H1 (cell line): ENCODE measurements at regions not wholly inside any gene's neighbourhood (a gene's known extent, or its start where the extent isn't known, plus 50 kb on each side); places are given as distances from the start of the nearest gene placed in this dataset.

ENCODE experiments used
- CTCF ChIA-PET: fragments of 300-600 bp; sonication (Branson Sonifier 250); formaldehyde crosslinking; loops from one replicate; lab custom pipeline; 2021; ENCODE audit not compliant: partially characterized antibody; lab: Charles Lee
- POLR2A ChIA-PET: fragments of 300-600 bp; sonication (Branson Sonifier 250); formaldehyde crosslinking; loops from one replicate; lab custom pipeline; 2021; ENCODE audit warnings: inconsistent platforms; ENCODE audit not compliant: partially characterized antibody; lab: Charles Lee
- DNase-seq, 2 experiments: peaks; one replicate each; pipeline versions ENCODE4 v3.0.0 to v3.0.0-alpha.2; 2010 to 2022; ENCODE audit warnings: low spot score in 2 of 2, low read depth in 1 of 2, mixed read lengths in 1 of 2
- FAIRE-seq: peaks from 2 replicates; lab custom pipeline; 2011; peaks lifted over from hg19 to GRCh38; lab: Jason Lieb, UNC
- H2AFZ ChIP-seq: 2 replicates; pipeline ENCODE4 v1.8.1; 2012; ENCODE audit warnings: low read length, inconsistent platforms
- H2AK5ac ChIP-seq: 2 replicates; pipeline ENCODE4 v1.6.1; 2013; ENCODE audit warnings: low read depth, low read length
- H2BK120ac ChIP-seq: replicated peaks from 2 replicates; pipeline ENCODE3; 2013; ENCODE audit warnings: low read depth, low read length, inconsistent platforms
- H2BK12ac ChIP-seq: 2 replicates; pipeline ENCODE4 v1.6.1; 2013; ENCODE audit warnings: low read depth, low read length
- H2BK15ac ChIP-seq: 2 replicates; pipeline ENCODE4 v1.6.1; 2013; ENCODE audit warnings: low read length
- H2BK20ac ChIP-seq: 2 replicates; pipeline ENCODE4 v1.6.1; 2013; ENCODE audit warnings: low read length
- H2BK5ac ChIP-seq: 2 replicates; pipeline ENCODE4 v1.6.1; 2013; ENCODE audit warnings: low read depth, low read length
- H3K14ac ChIP-seq: 2 replicates; pipeline ENCODE4 v1.6.1; 2013; ENCODE audit warnings: inconsistent platforms; ENCODE audit not compliant: insufficient read length
- H3K18ac ChIP-seq: 2 replicates; pipeline ENCODE4 v1.6.1; 2013; ENCODE audit warnings: low read length; ENCODE audit errors: extremely low read depth
- H3K23ac ChIP-seq: 2 replicates; pipeline ENCODE4 v1.6.1; 2013; ENCODE audit warnings: inconsistent platforms; ENCODE audit not compliant: insufficient read length
- H3K23me2 ChIP-seq: 2 replicates; pipeline ENCODE4 v1.6.1; 2013; ENCODE audit warnings: low read depth, low read length
- H3K27ac ChIP-seq: 2 replicates; pipeline ENCODE4 v1.6.1; 2011; ENCODE audit warnings: low read depth, low read length, inconsistent platforms
- H3K27me3 ChIP-seq, 4 experiments: replicated peaks in 1 of 4; 1 replicate in 1 of 4; 2 replicates in 3 of 4; pipeline versions ENCODE4 v1.6.1 to v1.8.1; 2011 to 2013; ENCODE audit warnings: low read length in 3 of 4, mild to moderate bottlenecking in 3 of 4, inconsistent platforms in 2 of 4, mixed read lengths in 2 of 4, moderate library complexity in 1 of 4; ENCODE audit not compliant: control insufficient read depth in 3 of 4, insufficient read depth in 3 of 4; ENCODE audit errors: extremely low read depth in 1 of 4
- H3K36me3 ChIP-seq, 4 experiments: 2 replicates each; pipeline versions ENCODE4 v1.6.1 to v1.8.1; 2011 to 2013; ENCODE audit warnings: mild to moderate bottlenecking in 4 of 4, low read length in 3 of 4, moderate library complexity in 2 of 4, control low read depth in 1 of 4, inconsistent platforms in 1 of 4; ENCODE audit not compliant: insufficient read depth in 4 of 4, control insufficient read depth in 2 of 4
- H3K4ac ChIP-seq: replicated peaks from 2 replicates; pipeline ENCODE3; 2013; ENCODE audit warnings: low read length, low read depth, mixed read lengths, inconsistent platforms; ENCODE audit not compliant: insufficient read length
- H3K4me1 ChIP-seq, 4 experiments: replicated peaks in 1 of 4; 1 replicate in 1 of 4; 2 replicates in 3 of 4; pipeline versions ENCODE4 v1.6.1 to v1.8.1; 2011 to 2013; ENCODE audit warnings: low read length in 3 of 4, inconsistent platforms in 2 of 4, mixed read lengths in 1 of 4; ENCODE audit not compliant: insufficient read depth in 4 of 4, control insufficient read depth in 3 of 4
- H3K4me2 ChIP-seq, 2 experiments: 2 replicates each; pipeline versions ENCODE4 v1.6.1 to v1.8.1; 2011 to 2013; ENCODE audit warnings: low read depth in 2 of 2, low read length in 2 of 2, control low read depth in 1 of 2, inconsistent platforms in 1 of 2, mild to moderate bottlenecking in 1 of 2; ENCODE audit not compliant: insufficient read depth in 1 of 2
- H3K4me3 ChIP-seq, 4 experiments: fragments of 200-600, 300-600 bp in 1 of 4; sonication (generic), shearing (Covaris generic), sonication (Bioruptor Twin) in 1 of 4; 2 replicates each; pipeline versions ENCODE4 v1.5.1 to v1.8.1; 2011 to 2016; ENCODE audit warnings: low read length in 4 of 4, low read depth in 3 of 4, control low read depth in 2 of 4, inconsistent platforms in 2 of 4, mild to moderate bottlenecking in 2 of 4, mixed read lengths in 1 of 4, moderate library complexity in 1 of 4; ENCODE audit not compliant: insufficient read depth in 2 of 4; ENCODE audit errors: extremely low read depth in 1 of 4
- H3K56ac ChIP-seq: replicated peaks from 2 replicates; pipeline ENCODE3; 2013; ENCODE audit warnings: low read depth, mild to moderate bottlenecking, mixed read lengths, low read length, inconsistent platforms; ENCODE audit not compliant: insufficient read length
- H3K79me1 ChIP-seq: 2 replicates; pipeline ENCODE4 v1.6.1; 2013; ENCODE audit warnings: low read depth, low read length, control low read depth
- H3K79me2 ChIP-seq, 2 experiments: 2 replicates each; pipeline versions ENCODE4 v1.6.1 to v1.8.1; 2012 to 2013; ENCODE audit warnings: low read length in 2 of 2, mild to moderate bottlenecking in 2 of 2, inconsistent platforms in 1 of 2; ENCODE audit not compliant: insufficient read depth in 2 of 2, control insufficient read depth in 1 of 2
- H3K9ac ChIP-seq, 4 experiments: replicated peaks in 1 of 4; 1 replicate in 1 of 4; 2 replicates in 3 of 4; pipeline versions ENCODE4 v1.6.1 to v1.8.1; 2011 to 2013; ENCODE audit warnings: low read depth in 3 of 4, low read length in 3 of 4, control low read depth in 2 of 4, mild to moderate bottlenecking in 2 of 4, moderate library complexity in 2 of 4, inconsistent platforms in 1 of 4; ENCODE audit errors: extremely low read depth in 1 of 4
- H3K9me3 ChIP-seq, 2 experiments: 2 replicates each; pipeline versions ENCODE4 v1.6.1 to v1.8.1; 2012 to 2013; ENCODE audit warnings: mild to moderate bottlenecking in 2 of 2, moderate library complexity in 2 of 2, control low read depth in 1 of 2, inconsistent platforms in 1 of 2, low read depth in 1 of 2, low read length in 1 of 2, mixed read lengths in 1 of 2; ENCODE audit not compliant: insufficient read depth in 2 of 2
- H4K20me1 ChIP-seq, 2 experiments: replicated peaks in 1 of 2; 2 replicates each; pipeline versions ENCODE3 to v1.8.1; 2011 to 2013; ENCODE audit warnings: inconsistent platforms in 2 of 2, low read length in 2 of 2, mild to moderate bottlenecking in 1 of 2; ENCODE audit not compliant: insufficient read depth in 2 of 2, control insufficient read depth in 1 of 2
- H4K5ac ChIP-seq: 2 replicates; pipeline ENCODE4 v1.6.1; 2013; ENCODE audit warnings: low read length, low read depth, mixed read lengths, inconsistent platforms; ENCODE audit not compliant: insufficient read length
- H4K8ac ChIP-seq: 2 replicates; pipeline ENCODE4 v1.8.0; 2013; ENCODE audit warnings: mild to moderate bottlenecking, moderate library complexity, low read length, inconsistent platforms; ENCODE audit not compliant: insufficient read depth; ENCODE audit errors: extremely low read depth
- H4K91ac ChIP-seq: replicated peaks from 2 replicates; pipeline ENCODE3; 2013; ENCODE audit warnings: low read length, mixed read lengths, inconsistent platforms; ENCODE audit not compliant: insufficient read length
- RAD21 ChIP-seq, 2 experiments: IDR thresholded peaks in 1 of 2; conservative IDR thresholded peaks in 1 of 2; 2 replicates each; pipeline ENCODE4 v1.6.1; 2011; ENCODE audit warnings: low read depth in 2 of 2, low read length in 2 of 2, improper control_type of control experiment in 1 of 2, inconsistent platforms in 1 of 2, mild to moderate bottlenecking in 1 of 2, moderate library complexity in 1 of 2
- RFX5 ChIP-seq: IDR thresholded peaks from 2 replicates; pipeline ENCODE4 v1.6.1; 2011; ENCODE audit warnings: low read depth, low read length, improper control_type of control experiment, borderline replicate concordance
- SAP30 ChIP-seq: fragments of 300-600 bp; sonication (generic); IDR thresholded peaks from 2 replicates; pipeline ENCODE4 v1.7.1; 2012; ENCODE audit warnings: low read length, moderate library complexity, mild to moderate bottlenecking, inconsistent platforms; ENCODE audit not compliant: insufficient read depth, insufficient replicate concordance
- WGBS, 2 experiments: shearing (Covaris generic) in 1 of 2; methylation state at CpG; one replicate each; pipeline versions ENCODE4 v1.1.6 to v1.1.7; 2013 to 2015; ENCODE audit warnings: low lambda C conversion rate in 2 of 2, mixed read lengths in 2 of 2, inconsistent platforms in 1 of 2, low coverage in 1 of 2, missing lambda C conversion rate in 1 of 2; ENCODE audit not compliant: insufficient replicate concordance in 2 of 2, insufficient coverage in 1 of 2, insufficient read length in 1 of 2; ENCODE audit errors: extremely low coverage in 1 of 2, missing lambda C conversion rate in 1 of 2; 5-methylcytosine and 5-hydroxymethylcytosine counted together
- TF ChIP-seq, protein P1 (sequence below), 3 experiments: IDR thresholded peaks; 1 replicate in 2 of 3; 2 replicates in 1 of 3; pipeline versions ENCODE4 v1.5.1 to v1.6.1; 2011; ENCODE audit warnings: low read length in 3 of 3, mild to moderate bottlenecking in 3 of 3, inconsistent platforms in 2 of 3, low read depth in 1 of 3, moderate library complexity in 1 of 3; ENCODE audit not compliant: insufficient read depth in 1 of 3; ENCODE audit errors: control extremely low read depth in 1 of 3

DNA sequence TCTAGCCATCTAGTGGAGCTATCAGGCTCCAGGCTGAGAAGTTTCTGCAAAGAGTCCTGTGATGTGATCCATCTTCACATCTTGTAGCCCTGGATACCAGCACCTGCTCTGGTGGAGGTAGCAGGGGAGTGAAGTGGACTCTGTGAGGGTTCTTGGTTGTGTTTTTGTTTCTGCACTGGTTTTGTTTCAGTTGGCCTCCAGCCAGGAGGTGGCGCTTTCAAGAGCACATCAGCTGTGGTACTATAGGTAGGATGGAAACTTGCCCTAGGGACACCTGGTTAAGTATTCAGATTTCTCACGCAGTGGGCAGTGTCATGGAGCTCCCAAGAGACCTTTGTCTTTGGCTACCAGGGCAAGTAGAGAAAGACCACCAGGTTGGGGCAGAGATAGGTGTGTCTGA is 257.5 kb upstream of the SLC7A11 start:
- no peaks in the 10 kb centered on the region for H3K4me1 ChIP-seq
- no peaks in the 10 kb centered on the region for H3K23me2 ChIP-seq
- H3K9me3 ChIP-seq: peaks cover 0 to 2% of the 10 kb centered on the region in 2 experiments; a peak in 1 of 4 replicates
- H3K79me2 ChIP-seq: no peaks in the 10 kb centered on the region
- H2BK20ac ChIP-seq: no peak overlapping the region
- POLR2A ChIA-PET: no interaction called here
- H3K14ac ChIP-seq: no peak overlapping the region
- H2AK5ac ChIP-seq: no peak overlapping the region
- DNase-seq: no peak
- H3K27me3 ChIP-seq: no peaks in the 10 kb centered on the region
- no peak for FAIRE-seq
- no peak overlapping the region for H3K9ac ChIP-seq
- H2BK5ac ChIP-seq: no peak overlapping the region
- 83% methylated on average over 2 of the region's 2 CpGs; no CpG with 5 or more reads in 1 of the 2 experiments for WGBS, 2 experiments
- H2AFZ ChIP-seq: no peak overlapping the region
- no peak overlapping the region for H4K5ac ChIP-seq
- no peak overlapping the region for H4K91ac ChIP-seq
- no peaks in the 10 kb centered on the region for H3K79me1 ChIP-seq
- H3K23ac ChIP-seq: no peak overlapping the region
- TF ChIP-seq RFX5 (no peak), SAP30 (no peak), RAD21 (IDR thresholded peaks at IDR 0.05 in 1 of 2, conservative IDR thresholded peaks at IDR 0.05 in 1 of 2; ENCODE audit: low read depth in 2 of 2, low read length in 2 of 2) (0 out of 4 replicates have a peak, but pooled peaks of 1 of the 2 experiments have one; percentile 11)
- TF ChIP-seq, protein P1, sequence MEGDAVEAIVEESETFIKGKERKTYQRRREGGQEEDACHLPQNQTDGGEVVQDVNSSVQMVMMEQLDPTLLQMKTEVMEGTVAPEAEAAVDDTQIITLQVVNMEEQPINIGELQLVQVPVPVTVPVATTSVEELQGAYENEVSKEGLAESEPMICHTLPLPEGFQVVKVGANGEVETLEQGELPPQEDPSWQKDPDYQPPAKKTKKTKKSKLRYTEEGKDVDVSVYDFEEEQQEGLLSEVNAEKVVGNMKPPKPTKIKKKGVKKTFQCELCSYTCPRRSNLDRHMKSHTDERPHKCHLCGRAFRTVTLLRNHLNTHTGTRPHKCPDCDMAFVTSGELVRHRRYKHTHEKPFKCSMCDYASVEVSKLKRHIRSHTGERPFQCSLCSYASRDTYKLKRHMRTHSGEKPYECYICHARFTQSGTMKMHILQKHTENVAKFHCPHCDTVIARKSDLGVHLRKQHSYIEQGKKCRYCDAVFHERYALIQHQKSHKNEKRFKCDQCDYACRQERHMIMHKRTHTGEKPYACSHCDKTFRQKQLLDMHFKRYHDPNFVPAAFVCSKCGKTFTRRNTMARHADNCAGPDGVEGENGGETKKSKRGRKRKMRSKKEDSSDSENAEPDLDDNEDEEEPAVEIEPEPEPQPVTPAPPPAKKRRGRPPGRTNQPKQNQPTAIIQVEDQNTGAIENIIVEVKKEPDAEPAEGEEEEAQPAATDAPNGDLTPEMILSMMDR (IDR thresholded peaks at IDR 0.05; ENCODE audit: control extremely low read depth in 1 of 3, insufficient read depth in 1 of 3, low read depth in 1 of 3, low read length in 3 of 3): peak in 2 of 3 experiments; percentile 3 to 6; a peak in 1 of 4 replicates
- H3K56ac ChIP-seq: no peak overlapping the region
- no peak overlapping the region for H3K4ac ChIP-seq
- H3K36me3 ChIP-seq: no peaks in the 10 kb centered on the region
- no peak overlapping the region for H4K8ac ChIP-seq
- no peak overlapping the region for H2BK12ac ChIP-seq
- H3K4me2 ChIP-seq: no peak overlapping the region
- H3K27ac ChIP-seq: no peak overlapping the region
- H4K20me1 ChIP-seq: no peaks in the 10 kb centered on the region
- no peak overlapping the region for H2BK120ac ChIP-seq
- H2BK15ac ChIP-seq: no peak overlapping the region
- CTCF ChIA-PET: interaction anchor here (0.7 to 1.4 kb wide), 8 partner anchors 9 to 372 kb away, joined by 3 to 5 read pairs (median 4); no protein-coding TSS in a partner anchor
- H3K4me3 ChIP-seq: no peak overlapping the region
- H3K18ac ChIP-seq: no peak overlapping the region
